ENCODE measurements at regions not wholly inside any gene's neighbourhood (a gene's known extent, or its start where the extent isn't known, plus 50 kb on each side); places are given as distances from the start of the nearest gene placed in this dataset.
"Not testable (repeated sequence)": the region's sequence is repeated elsewhere in the genome, so short reads cannot be mapped to it uniquely, and the experiment has no call there.

- TF ChIP-seq POLR2A (IDR thresholded peaks at IDR 0.05) = not testable (repeated sequence)
- TF ChIP-seq, protein P1, sequence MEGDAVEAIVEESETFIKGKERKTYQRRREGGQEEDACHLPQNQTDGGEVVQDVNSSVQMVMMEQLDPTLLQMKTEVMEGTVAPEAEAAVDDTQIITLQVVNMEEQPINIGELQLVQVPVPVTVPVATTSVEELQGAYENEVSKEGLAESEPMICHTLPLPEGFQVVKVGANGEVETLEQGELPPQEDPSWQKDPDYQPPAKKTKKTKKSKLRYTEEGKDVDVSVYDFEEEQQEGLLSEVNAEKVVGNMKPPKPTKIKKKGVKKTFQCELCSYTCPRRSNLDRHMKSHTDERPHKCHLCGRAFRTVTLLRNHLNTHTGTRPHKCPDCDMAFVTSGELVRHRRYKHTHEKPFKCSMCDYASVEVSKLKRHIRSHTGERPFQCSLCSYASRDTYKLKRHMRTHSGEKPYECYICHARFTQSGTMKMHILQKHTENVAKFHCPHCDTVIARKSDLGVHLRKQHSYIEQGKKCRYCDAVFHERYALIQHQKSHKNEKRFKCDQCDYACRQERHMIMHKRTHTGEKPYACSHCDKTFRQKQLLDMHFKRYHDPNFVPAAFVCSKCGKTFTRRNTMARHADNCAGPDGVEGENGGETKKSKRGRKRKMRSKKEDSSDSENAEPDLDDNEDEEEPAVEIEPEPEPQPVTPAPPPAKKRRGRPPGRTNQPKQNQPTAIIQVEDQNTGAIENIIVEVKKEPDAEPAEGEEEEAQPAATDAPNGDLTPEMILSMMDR (IDR thresholded peaks at IDR 0.05) = not testable (repeated sequence)
Measured at GRCh38 chr2:221892006-221892405, 319.9 kb upstream of the EPHA4 start.

Data from tibial nerve (tissue), 3 donors.